Pancreas (tissue), 10 donors: ENCODE measurements at regions not wholly inside any gene's neighbourhood (a gene's known extent, or its start where the extent isn't known, plus 50 kb on each side); places are given as distances from the start of the nearest gene placed in this dataset.

Source experiments
- ATAC-seq, 4 donors: fragments of 200-7000 bp; cut with Tn5 transposase; one replicate each; pipeline versions ENCODE4 v1.8.0 to v1.9.1; 2020; ENCODE audit warnings: mild to moderate bottlenecking in 4 of 4, moderate library complexity in 4 of 4
- DNase-seq, 6 donors: peaks; one replicate each; pipeline ENCODE4 v3.0.0-alpha.2; 2020
- FAIRE-seq: peaks from 2 replicates; lab custom pipeline; 2012; peaks lifted over from hg19 to GRCh38; lab: Jason Lieb, UNC
- H3K27ac ChIP-seq, 4 donors: fragments of 200-600 bp; sonication (generic); 1 replicate in 3 of 4; 2 replicates in 1 of 4; pipeline versions ENCODE4 v1.5.0 to v1.8.0; 2020
- H3K27me3 ChIP-seq, 4 donors: fragments of 200-600 bp; one replicate each; pipeline ENCODE4 v1.8.0; 2021
- H3K36me3 ChIP-seq, 3 donors: fragments of 200-600 bp; sonication (generic) in 1 of 3; one replicate each; pipeline versions ENCODE4 v1.5.0 to v1.8.0; 2020 to 2021
- H3K4me1 ChIP-seq, 3 donors: fragments of 200-600 bp; one replicate each; pipeline ENCODE4 v1.8.0; 2021
- H3K4me3 ChIP-seq, 4 donors: fragments of 200-600 bp; sonication (generic) in 2 of 4; one replicate each; pipeline versions ENCODE4 v1.5.0 to v1.8.0; 2020 to 2021
- H3K9me3 ChIP-seq, 4 donors: fragments of 200-600 bp; one replicate each; pipeline ENCODE4 v1.8.0; 2021
- CTCF ChIP-seq, 4 donors: fragments of 200-600 bp; sonication (generic) in 3 of 4; IDR thresholded peaks; one replicate each; pipeline versions ENCODE4 v1.5.0 to v1.8.0; 2021; ENCODE audit warnings: antibody characterized with exemption in 4 of 4
- WGBS, 2 donors: extraction: QIAGEN DNeasy Blood & Tissue Kit; methylation state at CpG; one replicate each; pipeline ENCODE4 v1.1.7; 2013; 5-methylcytosine and 5-hydroxymethylcytosine counted together
- intact Hi-C, 3 donors: fragments of 100-400 bp; cut with DNase I; formaldehyde crosslinking; loops; one replicate each; pipeline versions ENCODE4 v1.11.1 to v1.14.2; 2022
- donor health status: healthy with polysubstance abuse.
- donor health status: DM: no; HTN: no; CAD: no; lungs with moderate emphysema.
- donor health status: DM: no; HTN: no; CAD: no.
- donor health status: control.
- donor health status: control.
- donor health status: Bipolar disorder and iron deficiency.
- donor health status: DM: yes; HTN: yes; CAD: no.
- donor health status: DM: no; HTN: no; CAD: no.
- donor health status: DM: no; HTN: no; CAD: no.
- donor health status: DM: yes; HTN: yes; CAD: no.

- intact Hi-C loops = no loop called here
- DNase-seq (peak in 1 of 6 donors; percentile 4), FAIRE-seq (no peak), ATAC-seq (peak; percentile 61 to 88 (median 76))
- Histone ChIP-seq H3K9me3 (no peaks in the 10 kb centered on the region), H3K4me3 (no peak overlapping the region), H3K27me3 (no peaks in the 10 kb centered on the region), H3K4me1 (no peaks in the 10 kb centered on the region), H3K36me3 (no peaks in the 10 kb centered on the region), H3K27ac (peak overlapping the region in 1 of 4 donors; percentile 3)
- 23 to 28% methylated on average over 10 of the region's 10 CpGs for WGBS, 2 donors
- TF ChIP-seq CTCF (IDR thresholded peaks at IDR 0.05) = no peak
Measured at GRCh38 chr21:19440792-19441655, 1037.4 kb upstream of the TMPRSS15 start.

- intact Hi-C loops = no loop called here
- Histone ChIP-seq H3K27ac (no peak overlapping the region), H3K4me3 (no peak overlapping the region), H3K36me3 (no peaks in the 10 kb centered on the region), H3K4me1 (peaks cover 0 to 3% (median 0%) of the 10 kb centered on the region in 3 donors), H3K27me3 (no peaks in the 10 kb centered on the region), H3K9me3 (no peaks in the 10 kb centered on the region)
- no peak for TF ChIP-seq CTCF (IDR thresholded peaks at IDR 0.05)
- FAIRE-seq = no peak
- WGBS, 2 donors = 39 to 57% methylated on average over 1 of the region's 1 CpG
- no peak for DNase-seq
- peak in 3 of 4 donors; percentile 34 to 70 (median 41) for ATAC-seq
Measured at GRCh38 chr21:19458295-19458694, 1054.7 kb upstream of the TMPRSS15 start.

GRCh38 chr21:19461481-19462205, 1058.1 kb upstream of the TMPRSS15 start:
- Histone ChIP-seq H3K4me1 (peaks cover 0 to 3% (median 0%) of the 10 kb centered on the region in 3 donors), H3K27me3 (no peaks in the 10 kb centered on the region), H3K9me3 (no peaks in the 10 kb centered on the region), H3K4me3 (no peak overlapping the region), H3K27ac (no peak overlapping the region), H3K36me3 (no peaks in the 10 kb centered on the region)
- no peak for DNase-seq
- intact Hi-C loops = no loop called here
- no peak for ATAC-seq
- 58 to 61% methylated on average over 8 of the region's 8 CpGs for WGBS, 2 donors
- TF ChIP-seq CTCF (IDR thresholded peaks at IDR 0.05) = no peak
- FAIRE-seq = no peak

GRCh38 chr21:19463966-19464365, 1060.4 kb upstream of the TMPRSS15 start:
- Histone ChIP-seq H3K36me3 (no peaks in the 10 kb centered on the region), H3K9me3 (no peaks in the 10 kb centered on the region), H3K27ac (no peak overlapping the region), H3K27me3 (no peaks in the 10 kb centered on the region), H3K4me3 (no peak overlapping the region), H3K4me1 (no peaks in the 10 kb centered on the region)
- FAIRE-seq (no peak), DNase-seq (no peak), ATAC-seq (no peak)
- intact Hi-C loops = no loop called here
- 91% methylated on average over 1 of the region's 1 CpG for WGBS, 2 donors
- no peak for TF ChIP-seq CTCF (IDR thresholded peaks at IDR 0.05)
